Stomach (tissue), 4 donors: ENCODE measurements at regions not wholly inside any gene's neighbourhood (a gene's known extent, or its start where the extent isn't known, plus 50 kb on each side); places are given as distances from the start of the nearest gene placed in this dataset.

Experiments
- POLR2A ChIP-seq, 4 donors: fragments of 450-650 bp; IDR thresholded peaks; one replicate each; pipeline ENCODE4 v1.6.1; 2016; ENCODE audit warnings: antibody characterized with exemption in 4 of 4, control low read depth in 2 of 4, mild to moderate bottlenecking in 1 of 4, moderate library complexity in 1 of 4
- TF ChIP-seq, protein P1 (sequence below), 7 experiments: fragments of 450-650 bp in 4 of 7; fragments of 200-600 bp in 3 of 7; sonication (generic) in 3 of 7; IDR thresholded peaks; one replicate each; pipeline ENCODE4 v1.5.1; 2016 to 2019; ENCODE audit warnings: antibody characterized with exemption in 7 of 7, control low read depth in 2 of 7, mild to moderate bottlenecking in 1 of 7

DNA sequence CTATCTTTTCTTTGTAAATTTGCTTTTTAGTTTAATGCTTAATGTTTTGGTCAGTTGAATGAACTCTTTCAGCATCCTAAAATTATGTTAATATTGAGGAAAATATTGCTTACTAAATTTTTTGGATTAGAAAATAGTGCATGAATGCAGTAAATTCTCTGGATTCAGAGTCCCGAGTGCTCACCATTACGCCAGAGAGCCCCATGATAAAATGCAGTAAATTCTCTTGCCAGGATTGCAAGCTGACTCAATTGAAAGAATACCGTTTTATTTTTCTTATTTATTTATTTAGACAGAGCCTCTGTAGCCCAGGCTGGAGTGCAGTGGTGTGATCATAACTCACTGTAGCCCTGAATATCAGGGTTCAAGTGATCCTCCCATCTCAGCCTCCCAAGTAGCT lies 60.9 kb upstream of the ENPEP start:
- no peak for TF ChIP-seq POLR2A (IDR thresholded peaks at IDR 0.05)
- TF ChIP-seq, protein P1, sequence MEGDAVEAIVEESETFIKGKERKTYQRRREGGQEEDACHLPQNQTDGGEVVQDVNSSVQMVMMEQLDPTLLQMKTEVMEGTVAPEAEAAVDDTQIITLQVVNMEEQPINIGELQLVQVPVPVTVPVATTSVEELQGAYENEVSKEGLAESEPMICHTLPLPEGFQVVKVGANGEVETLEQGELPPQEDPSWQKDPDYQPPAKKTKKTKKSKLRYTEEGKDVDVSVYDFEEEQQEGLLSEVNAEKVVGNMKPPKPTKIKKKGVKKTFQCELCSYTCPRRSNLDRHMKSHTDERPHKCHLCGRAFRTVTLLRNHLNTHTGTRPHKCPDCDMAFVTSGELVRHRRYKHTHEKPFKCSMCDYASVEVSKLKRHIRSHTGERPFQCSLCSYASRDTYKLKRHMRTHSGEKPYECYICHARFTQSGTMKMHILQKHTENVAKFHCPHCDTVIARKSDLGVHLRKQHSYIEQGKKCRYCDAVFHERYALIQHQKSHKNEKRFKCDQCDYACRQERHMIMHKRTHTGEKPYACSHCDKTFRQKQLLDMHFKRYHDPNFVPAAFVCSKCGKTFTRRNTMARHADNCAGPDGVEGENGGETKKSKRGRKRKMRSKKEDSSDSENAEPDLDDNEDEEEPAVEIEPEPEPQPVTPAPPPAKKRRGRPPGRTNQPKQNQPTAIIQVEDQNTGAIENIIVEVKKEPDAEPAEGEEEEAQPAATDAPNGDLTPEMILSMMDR (IDR thresholded peaks at IDR 0.05): no peak
